SK-N-SH treated with all-trans-retinoic acid at 6 μM for 48 hours (cell line): ENCODE measurements at regions not wholly inside any gene's neighbourhood (a gene's known extent, or its start where the extent isn't known, plus 50 kb on each side); places are given as distances from the start of the nearest gene placed in this dataset.

Experiments used
- CSDC2 ChIP-seq: fragments of 250-450 bp; sonication (Bioruptor Pico); IDR thresholded peaks from 2 replicates; pipeline ENCODE4 v1.5.0; 2020; ENCODE audit warnings: mild to moderate bottlenecking, moderate library complexity
- ISL1 ChIP-seq: fragments of 250-450 bp; sonication (Bioruptor Pico); IDR thresholded peaks from 2 replicates; pipeline ENCODE4 v2.1.2; 2022; ENCODE audit warnings: mild to moderate bottlenecking, moderate library complexity
- OSR1 ChIP-seq: fragments of 250-450 bp; sonication (Bioruptor Pico); IDR thresholded peaks from 2 replicates; pipeline ENCODE4 v1.8.0; 2022; ENCODE audit warnings: moderate library complexity, mild to moderate bottlenecking, inconsistent platforms
- TCF4 ChIP-seq: fragments of 250-450 bp; sonication (Bioruptor Pico); IDR thresholded peaks from 2 replicates; pipeline ENCODE4 v1.8.0; 2021; ENCODE audit warnings: mild to moderate bottlenecking, moderate library complexity, borderline replicate concordance
- ZFP30 ChIP-seq: fragments of 450-650 bp; formaldehyde crosslinking; IDR thresholded peaks from 2 replicates; pipeline ENCODE4 v1.5.0; 2022; ENCODE audit warnings: mild to moderate bottlenecking, moderate library complexity
- TF ChIP-seq, protein P1 (sequence below): fragments of 250-450 bp; sonication (Bioruptor Pico); IDR thresholded peaks from 2 replicates; pipeline ENCODE4 v1.8.0; 2020; ENCODE audit warnings: mild to moderate bottlenecking, moderate library complexity, borderline replicate concordance

DNA sequence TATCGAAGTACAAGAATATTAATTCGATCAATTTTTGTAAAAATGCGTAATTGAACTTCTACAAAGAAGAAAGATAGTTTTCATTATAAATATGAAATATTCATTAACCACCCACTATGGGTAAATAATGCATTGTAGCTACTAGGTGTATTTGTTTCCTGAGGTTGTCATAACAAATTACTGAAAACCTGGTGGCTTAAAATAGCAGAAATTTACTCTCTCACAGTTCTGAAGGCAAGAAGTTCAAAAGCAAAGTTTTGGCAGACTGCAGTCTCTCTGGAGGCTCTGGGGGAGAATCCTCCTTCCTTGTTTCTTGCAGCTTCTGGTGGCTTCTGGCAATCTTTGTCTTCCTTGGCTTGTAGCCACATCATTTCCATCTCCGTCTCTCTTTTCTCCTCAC, 99.2 kb upstream of the MIR17HG start:
- TF ChIP-seq, protein P1, sequence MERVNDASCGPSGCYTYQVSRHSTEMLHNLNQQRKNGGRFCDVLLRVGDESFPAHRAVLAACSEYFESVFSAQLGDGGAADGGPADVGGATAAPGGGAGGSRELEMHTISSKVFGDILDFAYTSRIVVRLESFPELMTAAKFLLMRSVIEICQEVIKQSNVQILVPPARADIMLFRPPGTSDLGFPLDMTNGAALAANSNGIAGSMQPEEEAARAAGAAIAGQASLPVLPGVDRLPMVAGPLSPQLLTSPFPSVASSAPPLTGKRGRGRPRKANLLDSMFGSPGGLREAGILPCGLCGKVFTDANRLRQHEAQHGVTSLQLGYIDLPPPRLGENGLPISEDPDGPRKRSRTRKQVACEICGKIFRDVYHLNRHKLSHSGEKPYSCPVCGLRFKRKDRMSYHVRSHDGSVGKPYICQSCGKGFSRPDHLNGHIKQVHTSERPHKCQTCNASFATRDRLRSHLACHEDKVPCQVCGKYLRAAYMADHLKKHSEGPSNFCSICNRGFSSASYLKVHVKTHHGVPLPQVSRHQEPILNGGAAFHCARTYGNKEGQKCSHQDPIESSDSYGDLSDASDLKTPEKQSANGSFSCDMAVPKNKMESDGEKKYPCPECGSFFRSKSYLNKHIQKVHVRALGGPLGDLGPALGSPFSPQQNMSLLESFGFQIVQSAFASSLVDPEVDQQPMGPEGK, result no peak
- TF ChIP-seq OSR1 (CRISPR knock-in tag) (no peak), ISL1 (CRISPR knock-in tag) (no peak), CSDC2 (CRISPR knock-in tag) (no peak), ZFP30 (no peak), TCF4 (CRISPR knock-in tag) (no peak)
